GM18499 (cell line): ENCODE measurements at regions not wholly inside any gene's neighbourhood (a gene's known extent, or its start where the extent isn't known, plus 50 kb on each side); places are given as distances from the start of the nearest gene placed in this dataset.
"Not testable (repeated sequence)": the region's sequence is repeated elsewhere in the genome, so short reads cannot be mapped to it uniquely, and the experiment has no call there.

ENCODE experiments used
- ATAC-seq: cut with Tn5 transposase; IDR thresholded peaks from one replicate; pipeline ENCODE4 v1.9.1; 2021; ENCODE audit warnings: moderate number of reproducible peaks; ENCODE audit not compliant: insufficient read depth, unreplicated experiment

DNA sequence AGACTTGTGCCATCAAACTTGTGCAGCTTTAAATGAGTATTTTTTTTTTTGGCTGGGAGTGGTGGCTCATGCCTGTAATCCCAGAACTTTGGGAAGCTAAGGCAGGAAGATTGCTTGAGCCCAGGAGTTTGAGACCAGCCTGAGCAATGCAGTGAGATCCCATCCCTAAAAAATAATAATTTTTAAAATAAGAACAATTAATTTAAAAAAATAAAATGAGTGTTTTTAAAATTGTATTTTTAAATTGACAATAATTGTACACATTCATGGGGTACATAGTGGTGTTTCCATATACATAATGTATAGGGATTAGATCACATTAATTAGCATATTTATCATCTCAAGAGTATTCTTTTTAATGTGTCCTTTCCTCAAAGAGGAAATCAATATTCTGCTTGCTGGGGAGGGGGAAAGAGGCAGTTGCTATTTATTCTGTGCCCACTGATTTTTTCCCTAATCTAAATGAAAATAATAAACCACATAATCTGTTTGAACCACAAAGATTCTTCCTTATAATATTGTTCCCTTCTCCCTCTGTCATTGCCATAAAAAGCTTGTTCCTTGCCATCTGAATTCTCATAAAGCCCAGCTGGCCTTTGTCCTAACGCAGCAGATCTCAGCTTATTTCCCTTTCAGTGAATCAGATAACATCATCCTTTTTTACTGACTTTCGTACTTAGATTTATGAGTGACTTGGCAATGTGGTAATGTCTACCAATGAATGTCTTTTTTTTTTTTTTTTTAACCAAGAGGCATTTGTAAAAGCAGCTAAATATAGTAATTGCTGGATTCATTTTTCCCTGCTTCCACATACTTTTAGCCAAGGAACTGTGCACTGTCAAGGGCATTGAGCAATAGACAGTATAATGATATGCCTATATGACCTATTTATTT lies 81.8 kb upstream of the RUBCNL start:
- ATAC-seq, result no peak

- not testable (repeated sequence) for ATAC-seq
Observed at GRCh38 chr13:46467694-46468093, 80.6 kb upstream of the RUBCNL start.

DNA sequence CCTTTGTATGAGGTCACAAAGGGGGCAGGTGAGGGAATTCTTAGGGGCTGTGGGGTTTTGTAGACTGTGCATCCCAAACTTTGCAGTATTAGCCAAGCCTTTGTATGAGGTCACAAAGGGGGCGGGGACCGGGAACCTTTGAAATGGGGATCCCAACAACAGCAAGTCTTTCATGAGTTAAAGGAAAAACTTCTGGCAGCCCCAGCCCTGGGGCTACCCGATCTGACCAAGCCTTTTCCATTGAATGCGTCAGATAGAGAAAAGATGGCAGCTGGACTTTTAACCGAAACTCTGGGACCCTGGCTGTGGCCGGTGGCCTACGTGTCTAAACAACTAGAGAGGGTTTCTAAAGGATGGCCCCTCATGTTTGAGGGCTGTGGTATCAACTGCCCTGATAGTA lies 79.0 kb upstream of the RUBCNL start:
- not testable (repeated sequence) for ATAC-seq

GRCh38 chr13:46463719-46464118 lies 76.7 kb upstream of the RUBCNL start:
- no peak for ATAC-seq

DNA sequence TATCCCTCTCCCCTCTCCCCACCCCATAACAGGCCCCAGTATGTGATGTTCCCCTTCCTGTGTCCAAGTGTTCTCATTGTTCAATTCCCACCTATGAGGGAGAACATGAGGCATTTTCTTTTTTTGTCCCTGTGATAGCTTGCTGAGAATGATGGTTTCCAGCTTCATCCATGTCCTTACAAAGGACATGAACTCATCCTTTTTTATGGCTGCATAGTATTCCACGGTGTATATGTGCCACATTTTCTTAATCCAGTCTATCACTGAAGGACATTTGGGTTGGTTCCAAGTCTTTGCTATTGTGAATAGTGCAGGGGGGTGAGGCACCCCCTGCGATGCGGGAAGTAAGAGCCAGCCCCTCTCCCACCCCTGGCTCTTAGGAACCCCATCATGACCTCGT lies 73.2 kb upstream of the RUBCNL start:
- not testable (repeated sequence) for ATAC-seq

GRCh38 chr13:46457255-46457654 lies 70.2 kb upstream of the RUBCNL start:
- not testable (repeated sequence) for ATAC-seq

DNA sequence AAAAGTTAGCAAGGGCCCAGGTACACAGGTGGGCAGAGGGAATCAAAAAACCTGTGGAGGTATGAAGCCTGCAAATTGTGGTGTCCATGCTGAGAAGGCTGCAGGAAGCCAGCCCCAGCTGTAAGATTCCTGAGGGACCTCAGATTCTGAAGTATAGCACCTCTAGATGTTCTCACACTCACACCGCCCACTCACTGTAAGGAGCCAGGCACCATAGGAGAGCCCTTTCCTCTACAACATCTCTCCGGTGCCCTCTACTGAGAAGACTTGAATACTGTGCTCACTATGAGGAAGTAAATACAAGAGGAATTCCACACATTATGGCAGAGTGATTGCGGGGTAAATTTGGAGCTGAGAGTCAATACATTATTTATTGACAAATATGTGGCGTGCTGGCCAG lies 68.9 kb upstream of the RUBCNL start:
- peak; percentile 89 for ATAC-seq

DNA sequence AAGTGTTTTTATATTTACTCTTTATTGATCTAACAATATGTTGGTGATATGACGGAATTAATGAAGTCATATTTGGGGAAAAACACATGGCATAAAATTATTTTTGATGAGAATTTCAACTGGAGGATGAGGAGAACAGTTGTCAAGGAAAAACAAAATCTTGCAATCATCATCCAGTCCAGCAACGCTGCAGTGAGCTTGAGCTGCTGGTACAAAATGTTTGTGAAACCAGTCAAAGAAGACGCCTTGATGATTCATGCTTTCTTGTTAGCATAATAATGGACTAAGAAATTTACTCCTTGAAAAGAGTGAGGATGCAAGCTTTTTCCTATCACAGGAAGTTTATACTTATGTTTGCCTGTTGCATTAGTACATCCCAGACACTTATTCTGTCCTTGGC lies 64.1 kb upstream of the RUBCNL start:
- not testable (repeated sequence) for ATAC-seq

- not testable (repeated sequence) for ATAC-seq
Observed at GRCh38 chr13:46449949-46450348, 62.9 kb upstream of the RUBCNL start.

DNA sequence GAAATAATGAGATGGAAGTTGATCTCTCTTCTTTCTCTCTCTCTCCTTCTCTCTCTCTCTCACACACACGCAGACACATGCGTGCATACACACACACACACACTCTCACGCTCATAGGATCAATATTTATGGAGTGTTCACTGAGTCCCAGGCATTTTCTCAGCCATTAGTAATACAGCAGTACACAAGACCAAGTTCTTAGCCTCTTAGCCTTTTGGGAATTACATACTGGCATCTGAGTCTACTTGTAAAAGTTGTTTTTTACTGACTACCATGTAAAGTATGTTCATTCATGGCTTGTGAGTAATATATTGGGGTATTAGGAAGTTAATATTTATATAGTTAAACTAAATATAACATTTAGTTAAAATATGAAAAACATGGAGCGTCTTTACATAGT lies 61.1 kb upstream of the RUBCNL start:
- not testable (repeated sequence) for ATAC-seq

DNA sequence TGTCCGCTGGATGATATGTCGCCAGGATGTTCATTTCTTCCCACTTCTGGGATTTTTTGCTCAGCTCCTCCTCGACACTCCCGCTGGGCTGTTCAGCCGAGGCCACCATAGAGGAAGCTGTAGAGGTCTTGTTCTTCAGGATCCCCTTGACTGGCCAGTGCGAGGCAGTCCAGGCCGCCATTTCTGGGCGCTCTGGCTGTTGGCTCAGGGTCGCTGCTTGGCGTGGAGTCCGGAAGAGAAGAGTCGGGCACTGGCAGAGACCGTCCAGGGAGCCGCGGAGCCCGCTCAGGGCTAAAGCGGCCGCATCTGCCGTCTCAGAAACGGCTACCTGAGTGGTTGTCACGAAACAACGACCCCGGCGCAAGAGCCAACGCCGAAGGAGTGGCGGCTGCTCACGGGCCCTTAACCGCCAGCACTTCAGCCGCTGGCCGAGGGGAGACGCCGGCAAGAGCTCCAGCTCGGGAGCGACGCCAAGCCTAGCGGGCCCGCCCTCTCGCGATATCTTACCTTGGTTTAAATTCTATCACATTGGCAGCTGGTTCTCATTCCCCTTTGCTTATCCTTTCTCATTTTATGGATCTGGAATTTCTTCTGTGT lies 50.9 kb upstream of the RUBCNL start:
- not testable (repeated sequence) for ATAC-seq
